Naive B cell (primary cell): ENCODE measurements at regions not wholly inside any gene's neighbourhood (a gene's known extent, or its start where the extent isn't known, plus 50 kb on each side); places are given as distances from the start of the nearest gene placed in this dataset.

Source experiments
- ATAC-seq, 2 donors: fragments of 150-1000 bp; cut with Tn5 transposase; 2 replicates each; pipeline ENCODE4 v1.10.0; 2021; ENCODE audit warnings: low read depth in 2 of 2, mild to moderate bottlenecking in 2 of 2, moderate library complexity in 2 of 2
- DNase-seq: peaks from one replicate; pipeline ENCODE4 v3.0.0; 2022
- H3K27ac Mint-ChIP-seq, 6 donors: one replicate each; pipeline ENCODE4 v1.8.0; 2020 to 2022; ENCODE audit warnings: mild to moderate bottlenecking in 6 of 6, mixed read lengths in 6 of 6, moderate library complexity in 5 of 6, inconsistent platforms in 2 of 6
- H3K27me3 Mint-ChIP-seq, 3 donors: one replicate each; pipeline ENCODE4 v1.8.0; 2021 to 2022; ENCODE audit warnings: mixed read lengths in 3 of 3, mild to moderate bottlenecking in 1 of 3
- H3K36me3 Mint-ChIP-seq, 2 donors: one replicate each; pipeline ENCODE4 v1.8.0; 2020 to 2022; ENCODE audit warnings: mixed read lengths in 2 of 2, inconsistent platforms in 1 of 2, mild to moderate bottlenecking in 1 of 2
- H3K4me1 Mint-ChIP-seq, 3 donors: one replicate each; pipeline ENCODE4 v1.8.0; 2020 to 2022; ENCODE audit warnings: mixed read lengths in 3 of 3, inconsistent platforms in 1 of 3, mild to moderate bottlenecking in 1 of 3, moderate library complexity in 1 of 3
- H3K4me3 Mint-ChIP-seq, 8 donors: one replicate each; pipeline ENCODE4 v1.8.0; 2020 to 2022; ENCODE audit warnings: mild to moderate bottlenecking in 8 of 8, mixed read lengths in 8 of 8, moderate library complexity in 8 of 8, inconsistent platforms in 2 of 8
- H3K9me3 Mint-ChIP-seq, 7 donors: one replicate each; pipeline ENCODE4 v1.8.0; 2020 to 2022; ENCODE audit warnings: mixed read lengths in 7 of 7, mild to moderate bottlenecking in 5 of 7, inconsistent platforms in 2 of 7, moderate library complexity in 1 of 7

GRCh38 chr10:64519831-64520230 lies 998.6 kb downstream of the REEP3 start:
- ATAC-seq, result no peak
- no peaks in the 10 kb centered on the region for H3K36me3 Mint-ChIP-seq

DNA sequence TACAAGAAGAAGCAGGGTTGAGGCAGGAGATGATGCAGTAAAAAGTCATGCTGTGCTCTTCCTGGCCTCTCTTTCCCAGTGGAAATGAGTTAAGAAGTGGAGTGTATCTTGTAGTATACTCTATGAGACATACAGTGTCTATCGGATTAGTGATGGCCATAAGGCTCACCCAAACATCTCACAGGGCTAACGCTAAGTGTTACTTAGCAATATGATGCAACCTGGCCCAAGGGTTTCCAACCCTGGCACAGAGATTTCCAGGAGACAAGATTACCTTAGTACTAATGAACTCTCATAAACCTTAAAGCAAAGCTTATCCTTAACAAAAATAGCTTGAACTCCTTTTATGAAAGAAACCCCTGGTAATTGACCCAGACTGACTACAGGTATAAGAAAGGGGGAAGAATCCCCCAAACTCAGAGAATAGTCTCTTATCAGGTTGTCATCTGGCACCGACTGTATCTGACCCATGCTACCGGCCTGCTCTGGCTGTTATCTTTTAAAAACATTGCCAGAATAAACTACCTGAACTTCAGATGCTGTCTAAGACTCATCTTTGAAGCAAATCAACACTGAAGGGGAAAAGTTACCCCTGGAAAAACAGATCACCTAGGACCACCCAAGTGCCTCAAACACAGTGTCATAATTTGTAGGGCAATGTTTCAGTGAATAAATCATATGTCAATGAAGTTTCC lies 1002.0 kb downstream of the REEP3 start:
- Mint-ChIP-seq H3K27ac (no peak overlapping the region), H3K27me3 (no peaks in the 10 kb centered on the region), H3K36me3 (no peaks in the 10 kb centered on the region), H3K4me1 (no peaks in the 10 kb centered on the region), H3K9me3 (no peaks in the 10 kb centered on the region), H3K4me3 (no peak overlapping the region)
- ATAC-seq, result no peak
- no peak for DNase-seq

More at GRCh38 chr10:64519831-64520230, 998.6 kb downstream of the REEP3 start:
- H3K27ac Mint-ChIP-seq, result no peak overlapping the region
- H3K4me3 Mint-ChIP-seq, result no peak overlapping the region
- H3K4me1 Mint-ChIP-seq, result no peaks in the 10 kb centered on the region
- peaks cover 0 to 5% (median 0%) of the 10 kb centered on the region in 7 donors for H3K9me3 Mint-ChIP-seq
- no peaks in the 10 kb centered on the region for H3K27me3 Mint-ChIP-seq
- DNase-seq, result no peak

DNA sequence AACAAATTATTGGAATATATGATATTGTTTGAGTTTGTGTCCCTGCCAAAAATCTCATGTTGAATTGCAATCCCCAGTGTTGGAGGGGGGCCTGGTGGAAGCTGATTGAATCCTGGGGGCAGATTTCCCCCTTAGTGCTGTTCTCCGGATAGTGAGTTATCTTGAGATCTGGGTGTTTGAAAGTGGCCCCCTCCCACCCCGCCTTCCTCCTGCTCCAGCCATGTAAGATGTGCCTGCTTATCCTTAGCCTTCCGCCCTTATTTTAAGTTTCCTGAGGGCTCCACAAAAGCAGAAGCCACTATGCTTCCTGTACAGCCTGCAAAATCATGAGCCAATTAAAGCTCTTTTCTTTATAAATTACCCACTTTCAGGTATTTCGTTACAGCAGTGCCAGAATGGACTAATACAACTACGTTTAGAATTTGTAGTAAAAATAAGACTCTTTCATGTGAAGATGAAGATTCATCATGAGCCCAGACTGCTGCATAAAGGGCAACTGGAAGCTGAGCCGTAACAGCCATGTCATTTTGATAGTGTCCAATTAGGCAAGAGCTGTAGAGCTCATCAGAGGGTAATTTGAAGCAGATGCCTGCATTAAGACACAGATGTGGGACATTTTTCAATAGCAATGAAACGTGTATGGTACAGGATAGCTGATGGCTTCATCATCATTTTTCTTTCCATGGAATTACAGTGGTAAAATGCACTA lies 1007.2 kb downstream of the REEP3 start:
- ATAC-seq, result no peak
- no peaks in the 10 kb centered on the region for H3K9me3 Mint-ChIP-seq

DNA sequence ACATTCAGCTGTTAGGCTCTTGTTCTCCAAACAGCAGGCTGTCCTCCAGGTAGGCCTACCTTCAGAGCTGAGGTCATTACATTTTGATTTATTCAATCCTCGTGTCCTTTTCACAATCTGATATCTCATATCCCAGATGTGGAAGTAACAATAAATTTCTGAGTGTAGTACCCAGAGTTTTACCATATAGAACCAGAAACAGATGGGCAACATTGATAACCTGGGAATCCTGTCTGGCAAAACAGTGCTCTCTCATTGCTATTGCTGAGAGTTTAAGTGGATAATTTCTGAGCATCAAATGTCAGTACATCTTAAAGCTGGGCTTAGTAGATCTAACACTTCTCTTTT lies 1007.8 kb downstream of the REEP3 start:
- Mint-ChIP-seq H3K4me1 (no peaks in the 10 kb centered on the region), H3K36me3 (no peaks in the 10 kb centered on the region), H3K27ac (no peak overlapping the region), H3K4me3 (no peak overlapping the region), H3K9me3 (no peaks in the 10 kb centered on the region), H3K27me3 (no peaks in the 10 kb centered on the region)
- DNase-seq (no peak), ATAC-seq (no peak)

More for the DNA sequence above, 1007.2 kb downstream of the REEP3 start:
- Mint-ChIP-seq H3K4me1 (no peaks in the 10 kb centered on the region), H3K36me3 (no peaks in the 10 kb centered on the region), H3K4me3 (no peak overlapping the region), H3K27ac (no peak overlapping the region), H3K27me3 (no peaks in the 10 kb centered on the region)
- DNase-seq, result no peak

DNA sequence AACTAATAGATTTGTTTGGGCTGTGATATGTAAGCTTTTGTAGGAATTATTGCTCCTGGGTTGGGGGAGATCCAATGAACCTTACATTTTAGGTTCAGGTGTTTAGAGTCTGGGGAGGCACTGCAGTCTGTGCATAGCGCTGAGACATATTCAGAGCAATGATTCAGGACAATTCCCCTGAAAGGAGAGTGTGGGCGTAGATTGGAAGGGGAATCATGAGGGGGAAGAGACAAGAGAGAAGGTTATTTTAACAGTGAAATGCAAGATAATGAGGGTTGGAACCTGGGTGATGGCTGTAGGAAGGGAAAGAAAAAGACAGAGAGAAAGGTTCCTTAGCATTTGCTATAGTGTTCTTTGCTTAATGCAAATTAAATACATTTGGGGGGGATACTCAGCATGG lies 1013.4 kb downstream of the REEP3 start:
- ATAC-seq, result no peak
- Mint-ChIP-seq H3K4me1 (no peaks in the 10 kb centered on the region), H3K36me3 (no peaks in the 10 kb centered on the region), H3K27ac (no peak overlapping the region), H3K27me3 (no peaks in the 10 kb centered on the region), H3K9me3 (peaks cover 0 to 5% (median 0%) of the 10 kb centered on the region in 7 donors), H3K4me3 (no peak overlapping the region)
- no peak for DNase-seq

- ATAC-seq, result no peak
- H3K4me1 Mint-ChIP-seq, result no peaks in the 10 kb centered on the region
- H3K9me3 Mint-ChIP-seq, result peaks cover 0 to 5% (median 0%) of the 10 kb centered on the region in 7 donors
- H3K4me3 Mint-ChIP-seq, result no peak overlapping the region
- H3K36me3 Mint-ChIP-seq, result no peaks in the 10 kb centered on the region
- no peaks in the 10 kb centered on the region for H3K27me3 Mint-ChIP-seq
- DNase-seq, result no peak
- H3K27ac Mint-ChIP-seq, result no peak overlapping the region
These were observed 1014.1 kb downstream of the REEP3 start for GRCh38 chr10:64535131-64535867.

DNA sequence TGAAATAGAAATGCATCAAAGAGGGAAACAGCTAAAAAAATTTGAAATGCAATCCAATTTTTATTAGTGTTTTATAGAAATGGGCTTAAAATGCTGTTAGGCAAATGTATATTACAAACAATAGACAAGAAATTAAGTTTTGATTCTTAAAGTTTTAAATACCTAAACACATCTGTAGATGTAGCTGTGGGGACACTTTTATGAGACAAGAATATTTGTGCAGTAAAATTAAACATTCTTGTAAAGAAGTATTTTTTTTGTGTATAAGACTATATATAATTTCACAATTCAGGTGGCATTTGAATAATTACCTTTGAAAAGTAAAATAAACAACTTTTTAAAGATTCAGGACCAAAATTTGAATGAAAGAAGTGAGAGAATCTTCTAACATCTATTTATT lies 1015.9 kb downstream of the REEP3 start:
- Mint-ChIP-seq H3K4me3 (no peak overlapping the region), H3K27me3 (no peaks in the 10 kb centered on the region), H3K36me3 (no peaks in the 10 kb centered on the region), H3K4me1 (no peaks in the 10 kb centered on the region), H3K9me3 (peaks cover 0 to 5% (median 0%) of the 10 kb centered on the region in 7 donors), H3K27ac (no peak overlapping the region)
- DNase-seq (no peak), ATAC-seq (no peak)

DNA sequence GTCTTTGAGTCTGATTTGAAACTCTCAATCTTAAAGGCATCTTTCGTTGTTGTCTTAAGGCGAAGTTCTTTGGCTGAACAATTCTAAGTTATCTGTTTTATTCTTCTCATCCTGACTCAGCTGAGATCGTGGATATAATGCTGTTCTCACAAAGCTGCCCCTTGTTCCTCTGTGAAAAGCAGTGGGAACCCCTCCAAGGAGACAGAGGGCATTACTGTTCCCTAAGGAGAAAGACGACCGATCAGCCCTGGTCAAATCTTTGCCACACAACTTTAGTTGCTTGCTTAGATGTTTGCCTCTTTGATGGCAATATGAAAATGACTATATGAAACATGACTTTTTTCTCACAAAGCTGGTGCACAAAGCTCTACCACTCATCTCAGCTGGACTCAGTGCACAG lies 1016.7 kb downstream of the REEP3 start:
- no peak overlapping the region for H3K4me3 Mint-ChIP-seq
- H3K36me3 Mint-ChIP-seq, result no peaks in the 10 kb centered on the region

DNA sequence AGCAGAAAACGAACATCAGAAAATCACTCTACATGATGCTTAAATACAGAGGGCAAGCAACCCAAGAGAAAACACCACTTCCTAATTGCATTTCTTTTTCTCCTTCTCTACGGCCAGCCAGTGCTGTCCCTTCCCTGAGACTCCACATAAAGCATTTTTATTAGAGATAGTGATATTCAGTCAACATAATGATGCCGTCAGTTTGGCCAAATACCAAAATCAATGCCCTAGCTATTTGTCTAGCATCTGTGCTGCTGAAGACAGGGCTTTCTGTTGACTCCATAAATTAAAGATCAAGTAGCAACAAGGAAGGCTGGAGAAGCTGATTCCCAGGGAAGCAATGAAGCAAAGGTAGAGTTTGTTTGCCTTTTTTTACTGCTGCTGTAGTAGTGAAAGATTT lies 1024.9 kb downstream of the REEP3 start:
- Mint-ChIP-seq H3K36me3 (no peaks in the 10 kb centered on the region), H3K27me3 (no peaks in the 10 kb centered on the region), H3K9me3 (peaks cover 0 to under 1% (median 0%) of the 10 kb centered on the region in 7 donors), H3K27ac (no peak overlapping the region), H3K4me1 (no peaks in the 10 kb centered on the region), H3K4me3 (no peak overlapping the region)
- ATAC-seq, result no peak
- no peak for DNase-seq

More for the DNA sequence above, 1016.7 kb downstream of the REEP3 start:
- peaks cover 0 to 5% (median 0%) of the 10 kb centered on the region in 7 donors for H3K9me3 Mint-ChIP-seq
- DNase-seq (no peak), ATAC-seq (no peak)
- H3K27ac Mint-ChIP-seq, result no peak overlapping the region
- no peaks in the 10 kb centered on the region for H3K27me3 Mint-ChIP-seq
- H3K4me1 Mint-ChIP-seq, result no peaks in the 10 kb centered on the region

GRCh38 chr10:64547168-64547567 lies 1026.0 kb downstream of the REEP3 start:
- Mint-ChIP-seq H3K27ac (no peak overlapping the region), H3K27me3 (no peaks in the 10 kb centered on the region), H3K36me3 (no peaks in the 10 kb centered on the region)

DNA sequence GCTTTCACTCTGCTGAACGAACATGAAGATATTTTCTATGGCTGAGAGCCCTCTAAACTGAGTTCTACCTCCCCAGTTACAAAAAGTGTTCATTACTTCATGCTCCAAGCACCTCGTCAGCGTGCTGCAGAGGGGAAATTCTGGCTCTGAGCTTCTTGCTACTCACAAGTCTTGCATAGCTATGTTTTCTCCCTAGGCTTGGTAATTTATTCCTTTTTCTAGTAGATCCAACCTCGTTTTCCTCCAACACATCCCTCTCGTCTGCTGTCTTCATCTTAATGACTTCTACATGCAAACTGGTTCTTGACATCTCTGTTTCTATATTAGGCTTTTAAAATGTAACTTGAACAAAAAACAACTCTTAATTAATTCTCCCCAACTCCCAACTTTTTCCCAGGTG lies 1034.5 kb downstream of the REEP3 start:
- H3K4me1 Mint-ChIP-seq, result no peaks in the 10 kb centered on the region
- H3K36me3 Mint-ChIP-seq, result no peaks in the 10 kb centered on the region
- no peak overlapping the region for H3K4me3 Mint-ChIP-seq
- H3K9me3 Mint-ChIP-seq, result peaks cover 0 to 13% (median 4%) of the 10 kb centered on the region in 7 donors
- DNase-seq, result no peak
- H3K27me3 Mint-ChIP-seq, result no peaks in the 10 kb centered on the region
- no peak overlapping the region for H3K27ac Mint-ChIP-seq
- ATAC-seq, result no peak

More at GRCh38 chr10:64547168-64547567, 1026.0 kb downstream of the REEP3 start:
- no peaks in the 10 kb centered on the region for H3K4me1 Mint-ChIP-seq
- DNase-seq (no peak), ATAC-seq (no peak)
- H3K9me3 Mint-ChIP-seq, result peaks cover 0 to 6% (median 0%) of the 10 kb centered on the region in 7 donors
- H3K4me3 Mint-ChIP-seq, result no peak overlapping the region

DNA sequence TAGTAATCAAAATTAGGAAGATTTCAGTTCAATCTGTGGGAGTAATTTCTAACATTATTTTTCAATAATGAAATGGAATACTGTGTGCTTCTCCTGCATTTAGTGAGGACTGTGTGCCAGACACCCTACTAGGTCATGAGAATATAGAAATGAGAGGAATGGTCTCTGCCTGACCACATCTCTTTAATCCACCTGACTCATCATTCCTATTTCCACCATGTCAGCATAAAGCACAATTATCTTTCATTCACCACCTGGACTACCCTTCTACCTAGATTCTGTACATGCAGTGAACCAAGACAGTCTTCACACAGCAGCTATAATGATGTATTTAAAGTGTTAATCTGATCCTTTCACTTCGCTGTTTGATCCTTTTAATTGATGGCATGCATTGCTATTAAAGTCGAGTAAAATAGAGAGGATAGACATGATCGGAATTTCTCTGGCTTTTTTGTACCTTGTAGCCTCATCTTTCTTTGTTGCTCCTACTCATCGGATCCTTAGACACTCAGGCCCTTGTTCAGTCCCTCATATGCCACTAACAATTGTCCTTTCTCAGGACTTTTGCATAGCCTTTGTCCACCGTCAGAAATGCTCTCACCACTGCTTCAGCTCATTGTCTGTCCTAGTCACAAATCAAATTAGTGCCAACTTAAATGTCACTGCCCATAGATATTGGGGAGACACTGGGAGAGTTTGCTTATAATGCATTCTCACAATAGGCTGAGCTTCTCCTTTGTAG lies 1037.1 kb downstream of the REEP3 start:
- ATAC-seq, result no peak
- Mint-ChIP-seq H3K27me3 (no peaks in the 10 kb centered on the region), H3K4me3 (no peak overlapping the region), H3K36me3 (no peaks in the 10 kb centered on the region), H3K4me1 (no peaks in the 10 kb centered on the region), H3K9me3 (peaks cover 0 to 8% (median 7%) of the 10 kb centered on the region in 7 donors), H3K27ac (peak overlapping the region in 1 of 6 donors; percentile 77)
- DNase-seq, result no peak

DNA sequence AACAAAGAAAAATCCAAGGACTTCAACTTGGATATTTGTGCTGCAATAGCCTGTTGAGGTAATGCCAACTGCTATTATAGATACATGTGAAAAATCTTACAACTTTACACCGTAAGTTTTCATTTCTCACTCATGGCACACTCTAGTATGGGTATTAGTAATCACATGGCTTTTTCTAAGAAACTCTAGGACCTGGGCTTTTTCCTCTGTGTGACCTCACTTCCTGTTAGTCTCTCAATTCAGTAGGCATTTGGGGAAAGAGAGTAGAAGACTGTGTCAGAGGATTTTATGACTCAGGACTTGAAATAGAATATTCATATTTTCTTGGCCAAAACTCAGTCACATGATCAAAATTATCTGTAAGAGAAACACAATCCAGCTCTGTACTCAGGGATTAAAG lies 1049.9 kb downstream of the REEP3 start:
- no peaks in the 10 kb centered on the region for H3K27me3 Mint-ChIP-seq
- peaks cover 0 to 4% of the 10 kb centered on the region in 2 donors for H3K36me3 Mint-ChIP-seq

More for the DNA sequence above, 1049.9 kb downstream of the REEP3 start:
- H3K27ac Mint-ChIP-seq, result no peak overlapping the region
- no peaks in the 10 kb centered on the region for H3K4me1 Mint-ChIP-seq
- DNase-seq, result no peak
- peaks cover 0 to 13% (median 5%) of the 10 kb centered on the region in 7 donors for H3K9me3 Mint-ChIP-seq
- no peak for ATAC-seq
- no peak overlapping the region for H3K4me3 Mint-ChIP-seq
